OCI-LY7 (cell line): ENCODE measurements at regions not wholly inside any gene's neighbourhood (a gene's known extent, or its start where the extent isn't known, plus 50 kb on each side); places are given as distances from the start of the nearest gene placed in this dataset.

Experiments
- BruUV-seq: library from RNA; stranded (reverse); fragments of 400-500 nt; replicated peaks from 2 replicates; lab custom pipeline; 2021; lab: Mats Ljungman, UMichigan
- CTCF ChIA-PET: fragments of 300-600 bp; sonication (Branson Sonifier 250); formaldehyde crosslinking; loops from one replicate; lab custom pipeline; 2022; ENCODE audit warnings: antibody characterized with exemption; ENCODE audit not compliant: unreplicated experiment; lab: Charles Lee
- POLR2A ChIA-PET: fragments of 300-600 bp; sonication (Branson Sonifier 250); formaldehyde crosslinking; loops from one replicate; lab custom pipeline; 2022; ENCODE audit warnings: antibody characterized with exemption; lab: Charles Lee
- DNase-seq: peaks from one replicate; pipeline ENCODE4 v3.0.0-alpha.2; 2015; ENCODE audit warnings: low spot score
- H2AFZ ChIP-seq: fragments of 200-600 bp; sonication (generic), shearing (Covaris generic); 2 replicates; pipeline ENCODE4 v1.6.1; 2014; ENCODE audit warnings: mild to moderate bottlenecking, antibody characterized with exemption, low read length, moderate library complexity
- H3K27ac ChIP-seq: fragments of 200-600 bp; sonication (generic); 2 replicates; pipeline ENCODE4 v1.5.1; 2014; ENCODE audit warnings: mixed run types, low read depth, mild to moderate bottlenecking, moderate library complexity, low read length, inconsistent platforms; ENCODE audit not compliant: poor library complexity, severe bottlenecking
- H3K36me3 ChIP-seq: fragments of 200-600 bp; sonication (generic); 2 replicates; pipeline ENCODE4 v1.6.1; 2014; ENCODE audit warnings: mild to moderate bottlenecking, antibody characterized with exemption, low read length, moderate library complexity, mixed read lengths; ENCODE audit not compliant: insufficient read depth
- H3K4me1 ChIP-seq: fragments of 200-600 bp; sonication (generic); 2 replicates; pipeline ENCODE4 v1.5.1; 2014; ENCODE audit warnings: mild to moderate bottlenecking, low read length; ENCODE audit not compliant: insufficient read depth, poor library complexity, severe bottlenecking
- H3K4me2 ChIP-seq: fragments of 200-600 bp; sonication (generic); 2 replicates; pipeline ENCODE4 v1.6.1; 2014; ENCODE audit warnings: mild to moderate bottlenecking, low read length
- H3K4me3 ChIP-seq: fragments of 200-600 bp; sonication (generic); 2 replicates; pipeline ENCODE4 v1.5.1; 2014; ENCODE audit warnings: mild to moderate bottlenecking, low read depth, low read length; ENCODE audit not compliant: poor library complexity, severe bottlenecking
- H3K79me2 ChIP-seq: fragments of 200-600 bp; sonication (generic); 2 replicates; pipeline ENCODE4 v1.6.1; 2016; ENCODE audit warnings: low read depth, mild to moderate bottlenecking, low read length, moderate library complexity, mixed read lengths; ENCODE audit not compliant: insufficient read depth
- H3K9me2 ChIP-seq: fragments of 200-600 bp; sonication (generic); 2 replicates; pipeline ENCODE4 v1.6.1; 2016; ENCODE audit warnings: mild to moderate bottlenecking, low read length, mixed read lengths; ENCODE audit not compliant: insufficient read depth
- H3K9me3 ChIP-seq: fragments of 200-600 bp; sonication (generic); 2 replicates; pipeline ENCODE4 v1.6.1; 2014; ENCODE audit warnings: mild to moderate bottlenecking, mixed run types, low read length, mixed read lengths
- H4K20me1 ChIP-seq: fragments of 200-600 bp; sonication (generic); 2 replicates; pipeline ENCODE4 v1.6.1; 2014; ENCODE audit warnings: mild to moderate bottlenecking, antibody characterized with exemption, low read length, moderate library complexity, mixed read lengths; ENCODE audit not compliant: insufficient read depth
- CTCF ChIP-seq: fragments of 200-600 bp; sonication (generic); conservative IDR thresholded peaks from 2 replicates; pipeline ENCODE4 v1.5.1; 2014; ENCODE audit warnings: mild to moderate bottlenecking, antibody characterized with exemption, low read length, moderate library complexity, mixed read lengths
- EZH2phosphoT487 ChIP-seq: fragments of 200-600 bp; sonication (generic); IDR thresholded peaks from 2 replicates; pipeline ENCODE4 v1.6.1; 2018; ENCODE audit warnings: low read depth, borderline replicate concordance, mild to moderate bottlenecking, mixed run types, antibody characterized with exemption, low read length, moderate library complexity, mixed read lengths
- intact Hi-C: fragments of 100-400 bp; cut with micrococcal nuclease; formaldehyde crosslinking; loops from one replicate; pipeline ENCODE4 v1.10.0; 2022; ENCODE audit not compliant: unreplicated experiment

DNA sequence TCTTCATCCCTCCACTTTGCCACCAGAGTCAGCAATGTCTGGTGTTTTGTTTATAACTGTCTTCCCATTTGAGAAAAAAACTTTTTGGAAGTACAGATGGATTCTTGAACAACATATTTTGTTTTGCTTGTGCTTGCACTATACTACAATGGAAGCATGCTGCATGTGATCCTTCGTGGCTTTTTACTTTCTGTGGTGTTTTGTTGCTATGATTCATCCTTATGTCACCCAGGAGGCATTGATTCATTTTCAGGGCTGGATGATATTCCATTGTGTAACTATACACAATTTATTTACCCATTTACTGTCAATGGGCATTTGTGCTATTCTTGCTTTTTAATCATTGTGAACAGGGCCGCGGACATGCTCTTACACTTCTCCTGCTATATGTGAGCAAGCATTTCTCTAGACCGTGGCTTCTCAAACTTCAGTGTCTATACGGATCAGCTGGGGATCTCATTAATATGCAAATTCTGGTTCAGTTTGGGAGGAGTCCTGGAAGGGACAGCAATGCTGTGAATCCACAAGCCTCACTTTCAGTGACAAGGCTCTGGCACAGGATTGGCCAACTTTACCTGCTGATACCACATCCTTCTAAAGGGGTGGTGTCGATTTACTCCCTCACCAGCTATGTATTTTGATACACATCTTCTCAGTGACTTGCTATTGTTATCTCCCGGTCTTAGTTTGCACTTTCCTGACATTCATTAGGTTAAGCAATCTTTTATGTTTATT, 65.9 kb downstream of the POLR2M start:
- H3K4me2 ChIP-seq = no peak overlapping the region
- TF ChIP-seq CTCF (no peak), EZH2phosphoT487 (no peak)
- H2AFZ ChIP-seq = no peak overlapping the region
- H3K4me3 ChIP-seq = no peak overlapping the region
- intact Hi-C loops = no loop called here
- no peak for DNase-seq
- ChIA-PET POLR2A (no interaction called here), CTCF (no interaction called here)
- no TSS peak for BruUV-seq
- H3K36me3 ChIP-seq = no peaks in the 10 kb centered on the region
- no peaks in the 10 kb centered on the region for H3K9me3 ChIP-seq
- H4K20me1 ChIP-seq = no peaks in the 10 kb centered on the region
- H3K79me2 ChIP-seq = no peaks in the 10 kb centered on the region
- H3K4me1 ChIP-seq = no peaks in the 10 kb centered on the region
- no peaks in the 10 kb centered on the region for H3K9me2 ChIP-seq
- no peak overlapping the region for H3K27ac ChIP-seq

GRCh38 chr15:57773051-57773450, 66.5 kb downstream of the POLR2M start:
- Histone ChIP-seq H3K9me3 (no peaks in the 10 kb centered on the region), H3K4me3 (no peak overlapping the region), H3K36me3 (no peaks in the 10 kb centered on the region), H3K79me2 (no peaks in the 10 kb centered on the region), H2AFZ (no peak overlapping the region), H3K4me1 (no peaks in the 10 kb centered on the region), H3K9me2 (no peaks in the 10 kb centered on the region), H3K4me2 (no peak overlapping the region), H4K20me1 (no peaks in the 10 kb centered on the region), H3K27ac (no peak overlapping the region)
- POLR2A ChIA-PET = no interaction called here
- no peak for TF ChIP-seq EZH2phosphoT487
- no peak for TF ChIP-seq CTCF
- intact Hi-C loops = no loop called here
- CTCF ChIA-PET = no interaction called here
- DNase-seq = no peak
- BruUV-seq = no TSS peak

- Histone ChIP-seq H3K36me3 (no peaks in the 10 kb centered on the region), H3K9me3 (no peaks in the 10 kb centered on the region), H3K4me3 (no peak overlapping the region), H2AFZ (no peak overlapping the region), H3K4me2 (no peak overlapping the region), H3K79me2 (no peaks in the 10 kb centered on the region), H3K4me1 (no peaks in the 10 kb centered on the region), H3K9me2 (no peaks in the 10 kb centered on the region), H3K27ac (no peak overlapping the region), H4K20me1 (no peaks in the 10 kb centered on the region)
- intact Hi-C loops = no loop called here
- DNase-seq = peak; percentile 2
- POLR2A ChIA-PET = interaction anchor here (1.0 kb wide), 1 partner anchor 18 kb away, joined by 3 read pairs; no protein-coding TSS in a partner anchor
- TF ChIP-seq EZH2phosphoT487 (no peak), CTCF (no peak)
- BruUV-seq = no TSS peak
- CTCF ChIA-PET = interaction anchor here (0.6 kb wide), 1 partner anchor 117 kb away, joined by 5 read pairs; no protein-coding TSS in a partner anchor
Observed at GRCh38 chr15:57777003-57777402, 70.5 kb downstream of the POLR2M start.
